NB4 (cell line): ENCODE measurements at regions not wholly inside any gene's neighbourhood (a gene's known extent, or its start where the extent isn't known, plus 50 kb on each side); places are given as distances from the start of the nearest gene placed in this dataset.

Source experiments
- MYC ChIP-seq: IDR thresholded peaks from 2 replicates; pipeline ENCODE4 v1.6.1; 2011; ENCODE audit warnings: low read depth, low read length
- POLR2A ChIP-seq: IDR thresholded peaks from 2 replicates; pipeline ENCODE4 v1.6.1; 2011; ENCODE audit warnings: mild to moderate bottlenecking; ENCODE audit not compliant: insufficient read length; ENCODE audit errors: extremely low read depth
- TF ChIP-seq, protein P1 (sequence below): IDR thresholded peaks from one replicate; pipeline ENCODE4 v1.5.1; 2012; ENCODE audit warnings: low read depth, low read length
- TF ChIP-seq, protein P2 (sequence below): IDR thresholded peaks from 2 replicates; pipeline ENCODE4 v1.6.1; 2011; ENCODE audit warnings: low read depth, low read length

DNA sequence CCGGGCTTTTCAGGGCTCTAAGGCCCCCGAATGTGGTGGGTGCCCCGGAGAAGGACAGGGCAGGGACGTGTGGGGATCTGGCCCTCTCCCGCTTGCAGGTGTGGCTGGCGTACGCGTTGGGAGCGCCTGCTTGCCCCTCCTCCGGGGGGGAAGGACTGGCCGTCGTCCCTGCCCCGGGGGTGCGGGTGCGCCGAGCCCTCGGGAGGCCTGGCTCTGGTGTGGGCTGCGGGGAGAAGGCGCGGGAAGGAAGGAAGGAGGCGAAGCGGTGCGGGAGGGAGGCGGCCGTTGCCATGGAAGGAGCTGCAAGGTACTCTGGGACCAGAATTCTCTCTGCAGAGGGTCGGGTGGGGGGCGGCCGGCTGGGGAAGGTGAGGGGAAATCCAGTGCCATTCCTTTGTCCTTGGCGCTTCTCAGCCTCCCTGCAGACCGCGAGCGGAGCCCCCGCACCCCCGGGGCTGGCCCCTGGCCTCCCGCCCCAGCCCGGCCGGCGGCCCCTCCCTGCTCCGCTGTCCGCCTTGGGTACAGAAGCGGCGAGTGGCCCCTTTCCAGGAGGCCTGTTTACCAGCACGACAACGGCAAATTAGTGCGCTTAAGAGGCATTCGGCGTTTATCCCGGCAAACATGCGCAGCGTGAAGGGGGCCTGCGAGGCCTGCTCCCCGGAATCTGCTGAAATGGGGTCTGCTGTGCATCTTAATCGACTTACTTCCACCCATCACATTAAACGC lies 67.1 kb upstream of the UNC5A start:
- TF ChIP-seq, protein P1, sequence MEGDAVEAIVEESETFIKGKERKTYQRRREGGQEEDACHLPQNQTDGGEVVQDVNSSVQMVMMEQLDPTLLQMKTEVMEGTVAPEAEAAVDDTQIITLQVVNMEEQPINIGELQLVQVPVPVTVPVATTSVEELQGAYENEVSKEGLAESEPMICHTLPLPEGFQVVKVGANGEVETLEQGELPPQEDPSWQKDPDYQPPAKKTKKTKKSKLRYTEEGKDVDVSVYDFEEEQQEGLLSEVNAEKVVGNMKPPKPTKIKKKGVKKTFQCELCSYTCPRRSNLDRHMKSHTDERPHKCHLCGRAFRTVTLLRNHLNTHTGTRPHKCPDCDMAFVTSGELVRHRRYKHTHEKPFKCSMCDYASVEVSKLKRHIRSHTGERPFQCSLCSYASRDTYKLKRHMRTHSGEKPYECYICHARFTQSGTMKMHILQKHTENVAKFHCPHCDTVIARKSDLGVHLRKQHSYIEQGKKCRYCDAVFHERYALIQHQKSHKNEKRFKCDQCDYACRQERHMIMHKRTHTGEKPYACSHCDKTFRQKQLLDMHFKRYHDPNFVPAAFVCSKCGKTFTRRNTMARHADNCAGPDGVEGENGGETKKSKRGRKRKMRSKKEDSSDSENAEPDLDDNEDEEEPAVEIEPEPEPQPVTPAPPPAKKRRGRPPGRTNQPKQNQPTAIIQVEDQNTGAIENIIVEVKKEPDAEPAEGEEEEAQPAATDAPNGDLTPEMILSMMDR, result no peak
- TF ChIP-seq POLR2A, result no peak
- TF ChIP-seq, protein P2, sequence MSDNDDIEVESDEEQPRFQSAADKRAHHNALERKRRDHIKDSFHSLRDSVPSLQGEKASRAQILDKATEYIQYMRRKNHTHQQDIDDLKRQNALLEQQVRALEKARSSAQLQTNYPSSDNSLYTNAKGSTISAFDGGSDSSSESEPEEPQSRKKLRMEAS, result no peak
- TF ChIP-seq MYC, result no peak
